Renal cortex interstitium (tissue), 11 donors: ENCODE measurements at regions not wholly inside any gene's neighbourhood (a gene's known extent, or its start where the extent isn't known, plus 50 kb on each side); places are given as distances from the start of the nearest gene placed in this dataset.

Experiments used
- DNase-seq, 11 donors: peaks; one replicate each; pipeline ENCODE4 v3.0.0-alpha.2; 2013; ENCODE audit warnings: low read depth in 9 of 11, low spot score in 4 of 11; ENCODE audit errors: extremely low read depth in 1 of 11

DNA sequence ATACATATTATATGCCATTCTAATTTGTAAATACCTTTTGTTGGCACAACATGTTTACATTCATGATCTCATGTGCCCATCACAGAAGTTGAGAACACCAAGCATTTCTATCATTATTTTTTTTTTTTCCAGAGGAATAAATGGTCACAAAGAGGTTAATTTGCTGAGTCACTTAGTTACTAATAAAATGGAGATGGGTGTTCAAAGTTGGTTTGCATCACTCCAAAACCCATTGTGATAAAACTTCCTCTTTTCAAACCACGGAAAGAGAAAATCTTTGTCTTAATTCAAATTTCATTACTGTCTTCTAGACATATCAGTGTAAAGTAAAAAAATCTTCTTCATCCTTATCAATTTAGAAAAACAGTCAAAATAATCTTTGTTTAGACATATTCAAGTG, 636.8 kb upstream of the CCDC179 start:
- DNase-seq, result no peak

DNA sequence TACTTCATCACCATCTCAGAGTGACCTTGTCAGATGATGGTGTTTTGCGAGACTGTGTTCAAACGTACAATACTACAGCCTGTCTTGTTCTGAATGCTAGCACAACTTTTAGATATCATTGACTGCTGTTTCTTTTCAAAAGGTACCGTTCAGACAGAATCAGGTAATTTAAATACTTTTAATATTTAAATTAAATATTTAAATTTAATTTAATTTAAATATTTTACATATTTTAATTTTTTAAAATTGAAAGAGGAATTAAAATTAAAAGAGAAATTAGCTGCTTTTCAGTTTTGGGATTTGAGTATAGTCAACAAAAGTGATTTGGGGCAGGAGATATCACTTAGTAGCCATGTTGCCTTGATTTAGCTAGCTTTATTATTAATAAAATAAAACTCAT, 642.1 kb upstream of the CCDC179 start:
- DNase-seq, result no peak

DNA sequence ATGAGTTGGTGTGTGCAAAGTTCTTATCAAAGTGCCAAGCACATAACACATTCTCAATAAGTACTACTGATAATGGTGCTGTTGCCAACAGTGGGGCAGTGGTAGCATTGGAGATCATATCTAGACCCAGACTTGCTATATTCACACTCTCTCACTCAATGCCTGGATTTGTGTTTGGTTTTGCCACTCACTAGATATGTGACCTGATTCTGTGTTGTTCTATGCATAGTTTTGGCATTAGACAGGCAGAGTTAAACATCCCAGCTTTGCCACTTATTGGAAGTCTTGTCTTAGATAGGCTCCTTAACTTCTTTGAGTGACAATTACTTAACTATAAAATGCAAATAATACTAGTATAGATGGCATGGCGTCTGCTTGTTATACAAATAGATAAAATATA, 642.6 kb upstream of the CCDC179 start:
- DNase-seq, result no peak

DNA sequence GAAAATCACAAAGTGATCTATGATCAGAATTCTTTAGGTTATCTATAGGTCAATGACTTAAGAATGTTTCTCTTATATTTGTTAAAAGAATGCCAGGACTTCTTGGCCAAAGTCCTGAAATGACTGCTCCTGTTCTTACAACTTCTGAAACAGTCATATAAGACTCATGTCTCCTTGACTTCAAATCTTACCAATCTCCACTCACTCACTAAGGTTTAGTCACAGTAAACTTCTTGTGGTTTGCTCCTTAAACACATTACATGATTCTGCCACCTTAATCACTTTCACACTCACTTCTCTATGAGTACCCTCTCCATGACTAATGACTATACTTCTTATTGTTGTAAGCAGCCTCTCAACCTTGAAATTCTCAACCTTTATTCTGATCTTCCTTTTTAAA, 648.7 kb upstream of the CCDC179 start:
- DNase-seq, result no peak

DNA sequence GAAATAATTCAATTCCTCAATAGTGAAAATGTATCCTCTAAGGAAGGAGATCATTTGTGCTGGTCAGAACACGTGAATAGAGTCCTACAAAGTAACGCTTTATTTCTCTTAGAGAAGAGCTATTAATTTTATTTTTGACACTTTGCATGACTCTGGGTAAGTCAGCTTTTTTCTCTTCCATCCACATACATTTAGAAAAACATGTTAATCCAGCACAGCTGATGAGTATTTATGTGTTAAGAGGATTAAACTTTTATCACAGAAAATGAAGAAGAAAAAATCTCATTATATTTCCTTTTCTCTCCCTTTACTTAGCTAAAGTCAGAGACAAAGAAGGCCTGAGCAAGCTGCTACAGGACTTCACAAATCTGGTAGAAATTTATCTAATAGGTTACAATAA, 649.5 kb upstream of the CCDC179 start:
- no peak for DNase-seq

DNA sequence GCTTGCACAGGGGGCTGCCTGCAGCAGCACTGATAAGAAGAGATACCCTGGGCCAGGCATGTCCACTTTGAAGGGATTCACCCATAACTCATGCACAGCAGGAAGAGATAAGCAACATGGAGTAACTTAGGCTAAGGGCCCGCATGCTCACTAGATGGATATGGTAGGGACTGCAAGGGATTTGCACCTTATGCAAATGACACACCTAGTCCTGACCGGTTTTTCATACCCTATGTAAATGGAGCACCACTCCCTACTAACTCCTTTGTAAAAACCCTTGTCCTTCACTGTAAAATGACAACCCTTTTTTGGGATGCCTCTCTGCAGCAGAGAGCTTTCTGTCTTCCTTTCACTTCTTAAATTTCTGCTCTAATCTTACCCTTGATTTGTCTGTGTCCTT, 658.9 kb upstream of the CCDC179 start:
- no peak for DNase-seq

DNA sequence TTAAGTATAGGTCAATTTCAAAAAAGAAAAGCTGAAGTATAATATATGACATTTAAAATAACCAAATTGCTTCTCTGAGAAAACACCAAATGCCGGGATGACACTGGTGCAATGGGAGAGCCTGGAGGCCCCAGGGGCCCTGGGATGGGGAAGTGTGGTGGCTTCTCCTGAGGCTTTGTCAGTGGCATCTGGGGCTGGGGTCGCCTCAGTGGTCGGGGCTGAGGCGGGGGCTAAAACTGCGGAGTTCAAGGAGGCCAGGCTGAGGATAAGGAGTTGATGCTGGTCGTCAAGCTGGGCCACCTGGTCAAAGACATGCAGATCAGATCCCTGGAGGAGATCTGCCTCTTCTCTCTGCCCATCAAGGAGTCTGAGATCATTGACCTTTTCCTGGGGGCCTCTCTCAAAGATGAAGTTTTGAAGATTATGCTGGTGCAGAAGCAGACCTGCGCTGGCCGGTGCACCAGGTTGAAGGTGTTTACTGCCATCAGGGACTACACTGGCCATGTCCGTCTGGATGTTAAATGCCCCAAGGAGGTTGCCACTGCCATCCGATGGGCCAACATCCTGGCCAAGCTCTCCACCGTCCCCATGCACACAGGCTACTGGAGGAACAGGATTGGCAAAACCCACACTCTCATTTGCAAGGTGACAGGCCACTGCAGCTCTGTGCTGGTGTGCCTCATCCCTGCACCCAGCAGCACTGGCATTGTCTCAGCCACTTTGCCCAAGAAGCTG, 660.1 kb upstream of the CCDC179 start:
- no peak for DNase-seq

DNA sequence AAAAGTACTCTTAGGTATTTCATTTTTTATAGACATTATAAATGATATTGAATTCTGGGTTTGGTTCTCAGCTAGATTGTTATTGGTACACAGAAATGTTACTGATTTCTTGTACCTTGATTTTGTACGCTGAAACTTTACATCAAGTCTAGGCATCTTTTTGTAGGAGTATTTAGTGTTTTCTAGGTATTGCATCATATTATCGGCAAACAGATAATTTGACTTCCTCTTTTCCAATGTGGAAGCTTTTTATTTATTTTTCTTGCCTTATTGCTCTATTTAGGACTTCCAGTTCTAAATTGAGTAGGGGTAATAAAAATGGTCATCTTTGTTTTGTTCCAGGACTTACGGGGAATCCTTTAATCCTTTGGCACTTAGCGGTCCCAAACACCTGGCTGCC, 676.6 kb upstream of the CCDC179 start:
- no peak for DNase-seq

DNA sequence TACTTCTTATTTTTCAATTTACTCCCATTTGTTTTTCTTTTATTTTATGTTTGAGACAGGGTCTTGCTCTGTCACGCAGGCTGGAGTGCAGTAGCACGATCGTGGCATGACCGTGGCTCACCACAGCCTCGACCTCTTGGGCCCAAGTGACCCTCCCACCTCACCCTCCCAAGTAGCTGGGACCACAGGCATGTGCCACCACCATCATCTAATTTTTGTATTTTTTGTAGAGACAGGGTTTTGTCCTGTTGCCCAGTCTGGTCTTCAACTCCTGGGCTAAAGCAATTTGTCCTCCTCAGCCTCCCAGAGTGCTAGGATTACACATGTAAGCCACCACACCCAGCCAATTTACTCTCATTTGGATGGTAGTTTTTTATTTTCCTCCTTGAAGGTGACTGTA, 679.3 kb upstream of the CCDC179 start:
- DNase-seq, result no peak

DNA sequence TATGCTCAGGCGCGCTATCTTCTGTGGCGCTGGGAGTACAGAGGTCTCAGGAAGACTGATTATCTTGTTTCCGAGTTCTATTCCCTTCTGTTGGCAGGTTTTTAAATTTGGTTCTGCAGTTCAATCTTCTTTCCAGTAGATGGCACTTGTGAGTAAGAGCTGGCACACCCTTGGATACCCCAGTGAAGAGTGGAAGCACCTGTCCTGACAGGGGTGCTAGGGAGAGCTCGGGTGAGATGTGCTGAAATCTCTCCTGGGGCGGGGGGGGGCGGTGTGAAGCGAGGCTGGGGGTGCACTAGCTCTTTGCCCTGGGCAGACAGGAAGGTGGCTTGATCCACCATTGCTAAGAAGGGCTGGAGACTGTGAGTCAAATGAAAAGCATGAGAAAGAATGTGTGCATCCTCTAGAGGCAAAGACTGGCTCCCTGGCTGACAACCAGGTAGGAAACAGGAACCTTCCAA, 679.9 kb upstream of the CCDC179 start:
- DNase-seq, result peak; percentile 8 to 33 (median 15)

DNA sequence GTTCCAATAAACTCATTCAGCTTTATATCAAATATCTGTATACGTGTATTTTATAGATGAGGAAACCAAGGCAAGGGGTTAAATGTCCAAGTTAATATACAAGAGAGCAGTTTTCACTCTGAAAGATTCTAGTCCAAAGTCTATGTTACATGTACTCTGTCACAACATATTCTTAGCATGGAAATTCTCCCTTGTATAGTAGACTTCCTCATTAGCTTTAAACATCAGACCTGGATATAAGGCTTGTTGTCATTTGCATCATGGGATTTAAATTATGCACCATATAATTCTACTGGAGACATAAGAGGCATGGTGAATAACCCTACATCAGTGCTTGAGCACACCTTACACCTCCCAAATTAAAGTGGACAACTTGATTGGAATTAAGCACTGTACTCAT, 681.9 kb upstream of the CCDC179 start:
- no peak for DNase-seq

DNA sequence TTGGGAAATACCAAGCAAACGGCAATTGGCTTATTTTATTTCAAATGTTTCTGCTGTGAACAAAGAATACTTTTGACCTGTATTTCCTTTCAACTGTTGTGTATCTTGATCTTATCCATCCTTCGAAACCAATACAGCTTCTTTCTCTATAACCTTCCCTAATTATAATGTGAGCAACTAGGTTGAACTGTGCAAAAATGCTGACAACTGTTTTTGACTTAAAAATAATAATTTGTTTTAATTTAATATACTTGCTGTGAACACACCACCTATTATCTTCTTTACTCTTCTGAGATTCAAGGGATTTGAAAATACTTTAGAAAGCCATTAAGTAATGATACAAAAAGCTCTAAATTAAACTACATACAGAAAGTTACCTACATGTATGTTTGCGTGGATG, 682.5 kb upstream of the CCDC179 start:
- DNase-seq, result no peak

DNA sequence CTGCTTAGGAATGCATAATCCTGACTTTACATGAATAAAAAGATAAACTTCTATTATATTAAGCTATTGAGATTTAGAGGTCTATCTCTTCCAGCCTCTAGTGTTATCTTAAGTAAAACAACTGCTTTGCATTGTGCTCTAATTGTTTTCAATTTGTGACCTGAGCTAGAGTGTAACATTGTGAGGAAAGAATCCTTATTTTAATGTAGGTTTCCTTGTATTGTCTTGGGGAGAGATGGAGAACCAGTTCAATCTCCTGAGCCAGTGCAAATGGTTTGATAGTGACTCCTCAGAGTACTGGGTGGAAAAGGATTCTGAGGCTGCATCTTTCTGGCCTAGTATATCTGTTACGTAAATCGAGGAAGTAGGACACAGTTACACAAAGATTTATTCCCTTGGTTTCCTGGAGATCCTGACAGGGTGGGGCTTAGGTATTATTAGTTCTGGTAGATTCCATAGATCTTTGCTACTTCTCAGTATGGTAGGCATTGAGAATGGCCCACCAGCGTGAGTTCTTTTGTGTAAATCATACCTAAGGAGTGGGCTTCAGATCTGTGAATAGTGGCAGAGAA, 683.5 kb upstream of the CCDC179 start:
- DNase-seq, result no peak

DNA sequence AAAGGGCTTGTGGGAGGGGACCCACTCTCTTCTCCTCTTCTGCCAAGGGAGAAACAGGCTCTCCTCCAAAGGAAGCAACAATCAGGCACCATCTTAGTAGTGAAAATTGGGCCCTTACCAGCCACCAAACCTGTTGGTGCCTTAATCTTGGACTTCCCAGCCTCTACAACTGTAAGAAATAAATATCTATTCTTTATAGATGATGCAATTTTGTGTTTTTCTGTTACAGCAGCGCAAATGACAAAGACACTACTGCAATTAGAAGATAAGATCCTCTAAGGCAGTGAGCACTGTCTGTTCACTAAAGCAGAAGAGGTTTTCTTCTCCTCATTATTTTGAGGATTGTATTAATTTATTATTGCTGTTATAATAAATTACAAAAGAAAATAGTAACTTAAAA, 691.4 kb upstream of the CCDC179 start:
- DNase-seq, result no peak

DNA sequence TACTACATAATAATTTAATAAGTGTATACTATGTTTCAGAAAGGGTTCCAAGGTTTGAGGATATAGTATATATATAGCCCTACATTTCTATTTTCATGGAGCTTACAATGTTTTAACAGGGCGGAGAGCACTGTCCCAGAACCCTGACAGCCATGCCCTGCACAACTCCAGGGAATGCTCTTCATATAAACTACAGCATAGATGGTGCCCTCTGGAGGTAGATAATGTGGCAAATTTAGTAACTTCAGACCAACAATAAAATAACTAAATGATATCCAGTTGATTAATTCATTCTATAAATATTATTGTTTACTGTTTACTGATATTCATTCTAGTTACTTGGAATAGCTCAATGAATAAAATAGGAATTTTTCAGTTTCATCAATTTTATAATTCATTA, 693.7 kb upstream of the CCDC179 start:
- DNase-seq, result no peak

DNA sequence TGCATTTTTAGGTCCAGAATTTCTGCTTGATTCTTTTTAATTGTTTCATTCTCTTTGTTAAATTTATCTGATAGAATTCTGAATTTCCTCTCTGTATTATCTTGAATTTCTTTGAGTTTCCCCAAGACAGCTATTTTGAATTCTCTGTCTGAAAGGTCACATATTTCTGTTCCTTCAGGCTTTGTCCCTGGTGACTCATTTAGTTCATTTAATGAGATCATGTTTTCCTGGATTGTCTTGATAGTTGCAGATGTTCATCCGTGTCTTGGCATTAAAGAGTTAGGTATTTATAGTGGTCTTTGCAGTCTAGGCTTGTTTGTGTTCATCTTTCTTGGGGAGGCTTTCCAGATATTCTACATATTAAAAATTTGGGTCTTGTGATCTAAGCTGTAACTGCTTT, 694.8 kb upstream of the CCDC179 start:
- DNase-seq, result no peak

DNA sequence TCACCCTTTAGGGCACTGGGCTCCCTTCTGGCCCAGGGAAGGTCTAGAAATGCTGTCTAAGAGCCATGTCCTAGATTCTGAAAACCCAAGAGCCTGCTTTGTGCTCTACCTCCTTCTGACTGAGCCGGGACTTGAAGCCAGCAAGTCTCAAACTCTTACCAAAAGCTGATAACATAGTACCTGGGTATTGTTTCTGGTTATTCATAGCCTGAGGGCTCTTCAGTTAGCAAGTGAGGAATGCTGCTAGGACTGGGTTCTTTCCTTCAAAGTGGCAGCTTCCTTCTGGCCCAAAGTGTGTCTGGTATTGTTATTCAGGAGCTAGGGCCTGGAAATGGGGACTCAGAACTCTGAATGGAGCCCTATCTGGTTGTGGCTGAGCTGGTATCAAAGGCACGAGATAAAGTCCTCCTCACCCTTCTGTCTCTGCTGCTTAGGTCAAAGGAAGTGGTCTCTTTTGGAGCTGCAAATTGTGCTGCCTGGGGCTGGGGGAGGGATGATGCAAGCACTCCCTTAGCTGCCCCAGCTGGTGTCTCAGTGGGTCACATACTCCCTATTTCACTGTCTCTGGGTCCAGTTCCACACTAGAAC, 696.0 kb upstream of the CCDC179 start:
- no peak for DNase-seq

DNA sequence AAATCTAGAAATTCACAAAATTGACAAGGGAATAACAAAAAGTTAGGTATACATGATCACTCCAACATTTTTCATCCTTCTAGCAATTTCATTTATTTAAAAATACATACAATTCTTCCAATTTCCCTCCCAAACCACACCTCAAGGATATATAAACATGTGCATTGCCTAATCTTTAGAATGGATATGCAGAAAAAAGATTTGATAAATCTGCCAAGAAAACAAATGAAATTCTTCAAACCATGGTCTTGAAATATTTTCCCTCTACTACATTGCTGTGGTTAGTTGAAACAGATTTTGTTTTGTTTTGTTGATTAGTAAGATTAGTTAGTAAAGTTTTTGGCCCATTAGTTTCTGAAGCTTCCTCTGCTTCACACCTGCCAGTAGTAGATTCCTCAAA, 703.3 kb upstream of the CCDC179 start:
- no peak for DNase-seq

DNA sequence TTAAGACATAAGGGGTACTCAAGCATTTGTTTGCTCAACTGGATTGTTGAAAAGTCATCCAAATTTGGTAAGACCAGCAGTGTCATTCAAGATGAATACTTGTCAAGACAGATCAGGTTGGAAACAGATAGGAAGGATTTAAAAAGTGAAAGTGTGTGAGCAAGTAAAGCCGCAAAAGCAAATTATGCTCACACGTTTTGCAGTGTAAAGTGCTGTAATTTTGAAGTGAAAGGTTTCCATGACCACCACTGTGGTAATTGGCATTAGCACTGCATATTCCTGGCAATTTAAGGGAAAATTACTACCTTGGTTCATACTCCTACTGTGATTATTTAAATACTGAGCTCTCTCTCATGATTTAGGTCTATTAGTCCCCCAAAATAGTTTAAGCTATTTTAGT, 704.1 kb upstream of the CCDC179 start:
- no peak for DNase-seq

DNA sequence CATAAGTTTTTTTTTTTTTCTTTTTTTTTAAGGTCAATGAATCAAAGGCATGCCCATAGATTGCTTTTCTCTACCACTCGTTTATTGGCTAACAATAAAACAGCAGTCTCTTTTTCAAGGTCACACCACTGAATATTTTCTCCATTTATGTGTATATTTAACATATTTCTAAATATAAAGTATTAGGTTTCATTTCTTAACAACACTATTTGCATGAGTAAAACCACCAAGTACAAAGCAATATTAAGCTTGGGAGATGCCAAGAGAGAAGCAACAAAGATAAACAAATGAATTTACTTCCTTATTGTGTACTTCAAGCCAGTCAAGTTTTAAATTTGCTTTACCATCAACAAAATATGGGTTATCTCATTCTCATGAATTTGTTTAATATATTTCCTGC, 708.9 kb upstream of the CCDC179 start:
- no peak for DNase-seq

DNA sequence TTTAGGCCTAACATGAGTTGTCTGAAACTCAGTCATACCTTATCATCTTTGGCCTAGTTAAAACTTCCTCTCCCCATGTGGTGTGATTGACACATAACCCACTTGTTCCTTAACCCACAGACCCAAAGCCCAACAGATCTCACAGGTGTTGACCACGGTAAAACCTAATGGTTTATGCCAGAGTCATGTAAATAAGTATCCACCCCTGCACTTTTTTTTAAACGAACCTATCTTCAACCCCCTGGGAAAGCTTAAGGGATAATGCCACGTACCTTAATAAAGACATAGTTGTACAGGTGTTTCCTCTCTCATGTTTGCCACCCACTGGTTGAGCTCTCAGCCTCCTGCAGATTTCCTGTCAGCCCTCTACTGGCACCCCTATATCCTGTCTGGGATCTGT, 709.3 kb upstream of the CCDC179 start:
- no peak for DNase-seq
